Thoracic aorta (tissue), 2 donors: ENCODE measurements at regions not wholly inside any gene's neighbourhood (a gene's known extent, or its start where the extent isn't known, plus 50 kb on each side); places are given as distances from the start of the nearest gene placed in this dataset.

Experiments
- ATAC-seq: fragments of 150-250 bp; one replicate; pipeline ENCODE4 v1.8.0; 2017; ENCODE audit warnings: low read depth; ENCODE audit not compliant: insufficient number of reproducible peaks, low FRiP score
- DNase-seq: peaks from one replicate; pipeline ENCODE4 v3.0.0-alpha.2; 2020; ENCODE audit warnings: low spot score
- H3K27ac ChIP-seq, 2 donors: fragments of 200-600 bp; sonication (generic); 1 replicate in 1 of 2; 2 replicates in 1 of 2; pipeline ENCODE4 v1.5.1; 2016; ENCODE audit warnings: mild to moderate bottlenecking in 2 of 2, moderate library complexity in 2 of 2
- H3K27me3 ChIP-seq: fragments of 200-600 bp; sonication (generic); replicated peaks from 2 replicates; pipeline ENCODE4 v1.6.0; 2016; ENCODE audit warnings: mild to moderate bottlenecking; ENCODE audit not compliant: insufficient read depth
- H3K36me3 ChIP-seq: fragments of 200-600 bp; sonication (generic); one replicate; pipeline ENCODE4 v1.5.1; 2016
- H3K4me1 ChIP-seq, 2 donors: fragments of 200-600 bp; sonication (generic); 1 replicate in 1 of 2; 2 replicates in 1 of 2; pipeline versions ENCODE4 v1.5.1 to v1.6.0; 2016; ENCODE audit warnings: low read depth in 2 of 2, mild to moderate bottlenecking in 1 of 2; ENCODE audit not compliant: control insufficient read depth in 1 of 2
- H3K4me3 ChIP-seq: fragments of 200-600 bp; sonication (generic); 2 replicates; pipeline ENCODE4 v1.5.1; 2016; ENCODE audit warnings: mild to moderate bottlenecking
- H3K9me3 ChIP-seq: fragments of 200-600 bp; sonication (generic); 2 replicates; pipeline ENCODE4 v1.5.1; 2016
- TF ChIP-seq, protein P1 (sequence below): fragments of 200-600 bp; sonication (generic); IDR thresholded peaks from one replicate; pipeline ENCODE4 v1.5.1; 2019; ENCODE audit warnings: antibody characterized with exemption

DNA sequence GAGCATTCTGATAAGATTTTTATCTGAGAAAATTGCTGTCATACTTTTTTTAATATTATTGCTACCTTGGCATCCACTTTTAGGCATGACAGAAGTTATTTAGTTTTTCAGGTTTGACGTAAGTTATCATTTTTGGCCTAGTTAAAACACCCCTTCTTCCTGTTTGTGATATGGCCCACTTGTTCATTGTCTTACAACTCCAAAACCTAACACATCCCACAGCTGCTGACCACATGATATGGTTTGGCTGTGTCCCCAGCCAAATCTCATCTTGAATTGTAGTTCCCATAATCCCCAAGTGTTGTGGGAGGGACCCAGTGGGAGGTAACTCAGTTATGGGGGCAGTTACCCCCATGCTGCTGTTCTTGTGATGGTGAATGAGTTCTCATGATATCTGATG, 388.1 kb downstream of the SLC4A3 start:
- H3K36me3 ChIP-seq, result no peaks in the 10 kb centered on the region
- no peaks in the 10 kb centered on the region for H3K9me3 ChIP-seq
- H3K27ac ChIP-seq, result no peak overlapping the region
- ATAC-seq (no peak), DNase-seq (no peak)
- H3K4me1 ChIP-seq, result no peaks in the 10 kb centered on the region
- H3K27me3 ChIP-seq, result no peaks in the 10 kb centered on the region
- TF ChIP-seq, protein P1, sequence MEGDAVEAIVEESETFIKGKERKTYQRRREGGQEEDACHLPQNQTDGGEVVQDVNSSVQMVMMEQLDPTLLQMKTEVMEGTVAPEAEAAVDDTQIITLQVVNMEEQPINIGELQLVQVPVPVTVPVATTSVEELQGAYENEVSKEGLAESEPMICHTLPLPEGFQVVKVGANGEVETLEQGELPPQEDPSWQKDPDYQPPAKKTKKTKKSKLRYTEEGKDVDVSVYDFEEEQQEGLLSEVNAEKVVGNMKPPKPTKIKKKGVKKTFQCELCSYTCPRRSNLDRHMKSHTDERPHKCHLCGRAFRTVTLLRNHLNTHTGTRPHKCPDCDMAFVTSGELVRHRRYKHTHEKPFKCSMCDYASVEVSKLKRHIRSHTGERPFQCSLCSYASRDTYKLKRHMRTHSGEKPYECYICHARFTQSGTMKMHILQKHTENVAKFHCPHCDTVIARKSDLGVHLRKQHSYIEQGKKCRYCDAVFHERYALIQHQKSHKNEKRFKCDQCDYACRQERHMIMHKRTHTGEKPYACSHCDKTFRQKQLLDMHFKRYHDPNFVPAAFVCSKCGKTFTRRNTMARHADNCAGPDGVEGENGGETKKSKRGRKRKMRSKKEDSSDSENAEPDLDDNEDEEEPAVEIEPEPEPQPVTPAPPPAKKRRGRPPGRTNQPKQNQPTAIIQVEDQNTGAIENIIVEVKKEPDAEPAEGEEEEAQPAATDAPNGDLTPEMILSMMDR, result no peak
- no peak overlapping the region for H3K4me3 ChIP-seq

DNA sequence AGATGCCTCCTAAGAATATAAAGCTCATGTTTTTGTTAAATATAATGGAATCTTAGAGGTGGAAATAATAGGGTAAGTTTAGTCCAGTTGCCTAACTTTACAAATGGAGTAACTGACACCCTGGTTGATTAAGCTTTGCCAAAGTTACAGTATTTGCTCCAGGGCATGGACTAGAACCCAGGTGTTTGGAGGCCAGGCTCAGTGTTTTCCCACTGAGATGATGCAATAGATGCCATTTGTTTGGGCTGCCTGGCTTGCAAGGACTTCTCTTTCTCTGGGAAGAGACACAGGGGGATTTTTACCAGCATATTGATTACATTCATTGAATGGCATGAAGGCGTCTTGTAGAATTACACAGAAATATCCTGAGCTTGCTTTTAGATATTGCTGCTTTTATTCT, 397.8 kb downstream of the SLC4A3 start:
- Histone ChIP-seq H3K27me3 (no peaks in the 10 kb centered on the region), H3K36me3 (no peaks in the 10 kb centered on the region), H3K4me1 (no peaks in the 10 kb centered on the region), H3K4me3 (no peak overlapping the region), H3K27ac (no peak overlapping the region), H3K9me3 (no peaks in the 10 kb centered on the region)
- TF ChIP-seq, protein P1, result no peak
- ATAC-seq, result no peak
- no peak for DNase-seq

DNA sequence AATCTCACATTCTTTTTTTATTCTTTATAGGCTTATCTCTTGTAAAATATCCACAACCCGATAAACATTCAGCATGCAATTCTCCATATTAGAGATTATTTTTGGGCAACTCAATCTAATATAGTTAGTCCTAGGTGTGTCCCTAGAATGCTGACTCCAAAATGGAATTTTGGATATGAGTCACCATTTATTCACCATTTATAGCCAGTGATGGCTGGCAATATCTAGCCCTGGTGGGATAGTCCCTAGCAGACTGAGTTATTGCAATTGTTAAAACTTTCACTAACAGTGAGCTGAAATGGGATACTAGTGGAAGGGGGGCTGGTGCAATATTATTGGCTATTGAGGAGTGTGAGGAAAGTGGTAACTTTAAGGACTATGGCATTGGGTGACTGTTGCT, 401.6 kb downstream of the SLC4A3 start:
- H3K36me3 ChIP-seq, result no peaks in the 10 kb centered on the region
- no peak overlapping the region for H3K4me3 ChIP-seq
- TF ChIP-seq, protein P1, result no peak
- H3K4me1 ChIP-seq, result peaks cover under 1 to 10% of the 10 kb centered on the region in 2 donors
- H3K27ac ChIP-seq, result no peak overlapping the region
- ATAC-seq, result no peak
- no peak for DNase-seq
- H3K9me3 ChIP-seq, result no peaks in the 10 kb centered on the region
- no peaks in the 10 kb centered on the region for H3K27me3 ChIP-seq

DNA sequence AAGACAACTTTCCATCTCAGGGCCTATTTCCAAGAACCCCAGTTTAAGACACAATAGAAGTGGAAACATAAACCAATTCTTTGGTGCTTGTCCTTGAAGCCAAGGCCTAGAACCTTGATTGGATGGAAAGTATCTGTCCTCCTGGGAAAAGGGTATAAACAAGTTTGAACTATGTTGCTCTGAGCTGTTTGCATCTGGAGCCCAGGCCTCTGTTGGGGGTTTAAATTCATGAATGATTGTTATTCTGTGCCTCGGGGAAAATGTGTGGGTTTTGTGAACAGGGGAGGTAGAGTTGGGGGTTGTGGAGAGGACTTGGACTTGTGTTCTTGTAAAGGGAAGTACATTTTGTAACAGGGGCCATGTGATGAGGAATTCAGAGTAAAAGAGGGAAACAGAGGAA, 406.1 kb downstream of the SLC4A3 start:
- Histone ChIP-seq H3K27me3 (no peaks in the 10 kb centered on the region), H3K9me3 (no peaks in the 10 kb centered on the region), H3K4me1 (peaks cover 9 to 21% of the 10 kb centered on the region in 2 donors), H3K36me3 (no peaks in the 10 kb centered on the region), H3K27ac (peak overlapping the region in 1 of 2 donors; percentile 56), H3K4me3 (no peak overlapping the region)
- ATAC-seq (no peak), DNase-seq (no peak)
- TF ChIP-seq, protein P1, result no peak

DNA sequence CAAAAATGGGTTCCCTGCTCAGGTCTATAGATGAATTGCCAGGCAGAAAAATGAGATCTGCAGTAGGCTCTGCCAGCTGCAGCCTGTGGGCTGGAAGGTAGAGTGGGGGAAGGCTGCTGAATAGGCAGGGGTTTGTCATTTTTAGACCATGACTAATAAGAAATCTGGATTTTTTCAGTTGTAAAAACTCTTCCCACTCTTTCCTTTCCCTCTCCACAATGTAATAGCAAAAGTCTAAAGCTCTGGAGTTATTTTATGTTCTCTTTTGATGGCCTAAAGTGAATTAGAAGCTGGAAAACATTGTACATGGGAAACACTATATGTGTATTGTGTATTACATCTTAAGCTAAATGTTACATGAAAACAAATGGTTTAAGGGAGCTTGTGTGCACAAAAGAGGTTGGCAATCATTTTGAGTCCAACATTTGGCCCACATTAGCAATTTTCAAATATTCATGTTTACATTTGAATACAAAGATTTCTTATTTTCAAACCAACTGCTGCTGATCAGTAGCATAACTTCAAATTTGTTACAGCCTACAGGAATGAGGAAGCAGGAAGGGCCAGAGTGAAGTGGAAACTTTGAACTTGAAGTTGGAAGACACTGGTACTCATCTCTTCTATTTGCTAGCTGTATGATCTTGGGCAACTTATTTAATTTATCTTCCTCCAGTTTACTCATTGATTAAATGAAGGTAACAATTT, 407.1 kb downstream of the SLC4A3 start:
- Histone ChIP-seq H3K27me3 (no peaks in the 10 kb centered on the region), H3K27ac (peak overlapping the region; percentile 56), H3K36me3 (no peaks in the 10 kb centered on the region), H3K4me1 (peaks cover 9 to 21% of the 10 kb centered on the region in 2 donors), H3K4me3 (no peak overlapping the region), H3K9me3 (no peaks in the 10 kb centered on the region)
- TF ChIP-seq, protein P1, result no peak
- ATAC-seq (peak; percentile 41), DNase-seq (no peak)
